ENCODE measurements at regions not wholly inside any gene's neighbourhood (a gene's known extent, or its start where the extent isn't known, plus 50 kb on each side); places are given as distances from the start of the nearest gene placed in this dataset.

DNA sequence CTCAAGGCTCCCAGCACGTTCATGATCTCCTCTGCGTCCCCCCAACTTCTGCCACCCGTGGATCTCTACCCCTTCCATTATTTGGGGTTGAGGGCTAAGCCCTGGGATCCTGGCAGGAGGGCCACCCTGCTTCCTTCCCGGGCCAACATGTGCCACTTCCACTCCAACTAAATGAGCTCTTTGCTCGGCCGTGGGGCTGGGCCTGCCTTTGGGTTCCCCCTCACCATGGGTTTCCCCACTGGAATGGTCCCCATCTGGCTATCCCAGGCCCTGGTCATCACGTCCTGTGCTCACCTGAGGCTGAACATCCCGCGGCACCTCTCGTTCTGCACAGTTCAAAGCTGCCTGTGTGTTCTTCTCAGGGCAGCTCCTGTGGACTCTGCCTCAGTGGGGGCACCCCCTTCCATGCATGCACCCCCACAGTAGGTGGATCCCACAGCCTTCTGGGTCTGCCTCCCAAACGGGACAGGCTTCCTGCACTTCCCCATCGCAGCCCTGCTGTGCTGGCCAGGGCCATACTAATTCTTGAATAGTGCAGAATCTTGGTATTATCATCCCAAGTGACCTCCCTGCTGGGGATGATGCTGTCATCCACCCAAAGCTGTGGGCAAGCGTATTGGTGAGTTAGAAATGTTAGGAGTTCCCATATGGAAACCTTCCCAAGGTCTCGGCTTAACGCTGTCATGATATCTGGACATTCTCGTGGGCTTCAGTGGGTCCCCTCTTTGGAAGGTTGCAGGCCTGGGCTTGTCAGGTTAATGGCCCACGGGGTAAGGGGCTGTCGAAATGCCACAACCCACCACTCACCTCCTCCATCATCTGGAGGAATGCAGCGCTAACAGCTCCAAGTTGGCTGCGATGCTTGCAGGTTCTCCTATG is 150.5 kb upstream of the TWIST2 start:
- TF ChIP-seq EP300 (IDR thresholded peaks at IDR 0.05; ENCODE audit: low read depth), result no peak
- TF ChIP-seq, protein P1, sequence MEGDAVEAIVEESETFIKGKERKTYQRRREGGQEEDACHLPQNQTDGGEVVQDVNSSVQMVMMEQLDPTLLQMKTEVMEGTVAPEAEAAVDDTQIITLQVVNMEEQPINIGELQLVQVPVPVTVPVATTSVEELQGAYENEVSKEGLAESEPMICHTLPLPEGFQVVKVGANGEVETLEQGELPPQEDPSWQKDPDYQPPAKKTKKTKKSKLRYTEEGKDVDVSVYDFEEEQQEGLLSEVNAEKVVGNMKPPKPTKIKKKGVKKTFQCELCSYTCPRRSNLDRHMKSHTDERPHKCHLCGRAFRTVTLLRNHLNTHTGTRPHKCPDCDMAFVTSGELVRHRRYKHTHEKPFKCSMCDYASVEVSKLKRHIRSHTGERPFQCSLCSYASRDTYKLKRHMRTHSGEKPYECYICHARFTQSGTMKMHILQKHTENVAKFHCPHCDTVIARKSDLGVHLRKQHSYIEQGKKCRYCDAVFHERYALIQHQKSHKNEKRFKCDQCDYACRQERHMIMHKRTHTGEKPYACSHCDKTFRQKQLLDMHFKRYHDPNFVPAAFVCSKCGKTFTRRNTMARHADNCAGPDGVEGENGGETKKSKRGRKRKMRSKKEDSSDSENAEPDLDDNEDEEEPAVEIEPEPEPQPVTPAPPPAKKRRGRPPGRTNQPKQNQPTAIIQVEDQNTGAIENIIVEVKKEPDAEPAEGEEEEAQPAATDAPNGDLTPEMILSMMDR (IDR thresholded peaks at IDR 0.05), result no peak

All from transverse colon (tissue), 3 donors.